HCT116 (cell line): ENCODE measurements at regions not wholly inside any gene's neighbourhood (a gene's known extent, or its start where the extent isn't known, plus 50 kb on each side); places are given as distances from the start of the nearest gene placed in this dataset.

ENCODE experiments used
- ATF3 ChIP-seq: IDR thresholded peaks from 2 replicates; pipeline ENCODE4 v1.6.1; 2012
- CTCF ChIP-seq, 3 experiments: fragments of 200-600 bp in 1 of 3; sonication (generic) in 1 of 3; IDR thresholded peaks in 2 of 3; conservative IDR thresholded peaks in 1 of 3; 2 replicates each; pipeline ENCODE4 v1.5.1; 2012 to 2017; ENCODE audit warnings: low read depth in 2 of 3, low read length in 2 of 3, antibody characterized with exemption in 1 of 3, borderline replicate concordance in 1 of 3, control low read depth in 1 of 3, mild to moderate bottlenecking in 1 of 3, mixed read lengths in 1 of 3, mixed run types in 1 of 3, moderate library complexity in 1 of 3; ENCODE audit not compliant: insufficient read depth in 1 of 3
- EZH2 ChIP-seq: fragments of 200-600 bp; sonication (generic); IDR thresholded peaks from 2 replicates; pipeline ENCODE4 v1.6.1; 2017; ENCODE audit warnings: antibody characterized with exemption, mixed run types
- POLR2A ChIP-seq: IDR thresholded peaks from 2 replicates; pipeline ENCODE4 v1.7.0; 2011; ENCODE audit warnings: borderline replicate concordance; ENCODE audit not compliant: insufficient read depth, insufficient read length; ENCODE audit errors: extremely low read depth
- POLR2AphosphoS5 ChIP-seq: IDR thresholded peaks from 2 replicates; pipeline ENCODE4 v1.6.1; 2011; ENCODE audit warnings: mild to moderate bottlenecking, low read depth, low read length, moderate library complexity

- TF ChIP-seq CTCF (IDR thresholded peaks at IDR 0.05 in 2 of 3, conservative IDR thresholded peaks at IDR 0.05 in 1 of 3; ENCODE audit: borderline replicate concordance in 1 of 3, insufficient read depth in 1 of 3, low read depth in 2 of 3, low read length in 2 of 3) (no peak), EZH2 (no peak), POLR2A (no peak), ATF3 (no peak), POLR2AphosphoS5 (no peak)
Observed at GRCh38 chr11:32032478-32032877, 58.4 kb upstream of the RCN1 start.
